Body of pancreas (tissue), 4 donors: ENCODE measurements at regions not wholly inside any gene's neighbourhood (a gene's known extent, or its start where the extent isn't known, plus 50 kb on each side); places are given as distances from the start of the nearest gene placed in this dataset.

ENCODE experiments used
- ATAC-seq: fragments of 150-250 bp; one replicate; pipeline ENCODE4 v1.9.1; 2016
- DNase-seq, 4 donors: peaks; one replicate each; pipeline ENCODE4 v3.0.0-alpha.2; 2019
- H3K27ac ChIP-seq, 4 donors: fragments of 200-600 bp; sonication (generic); 1 replicate in 3 of 4; 2 replicates in 1 of 4; pipeline versions ENCODE4 v1.5.1 to v1.6.1; 2016 to 2019; ENCODE audit warnings: mild to moderate bottlenecking in 1 of 4, mixed read lengths in 1 of 4, moderate library complexity in 1 of 4
- H3K27me3 ChIP-seq, 2 donors: fragments of 200-600 bp; sonication (generic); one replicate each; pipeline ENCODE4 v1.6.0; 2016; ENCODE audit warnings: mild to moderate bottlenecking in 1 of 2
- H3K36me3 ChIP-seq, 2 donors: fragments of 200-600 bp; sonication (generic); replicated peaks in 1 of 2; 2 replicates each; pipeline ENCODE4 v1.5.1; 2016; ENCODE audit warnings: low read depth in 2 of 2; ENCODE audit not compliant: insufficient read depth in 1 of 2
- H3K4me1 ChIP-seq: fragments of 200-600 bp; sonication (generic); one replicate; pipeline ENCODE4 v1.6.0; 2016
- H3K4me3 ChIP-seq, 2 donors: fragments of 200-600 bp; sonication (generic); 1 replicate in 1 of 2; 2 replicates in 1 of 2; pipeline ENCODE4 v1.5.1; 2016 to 2019
- H3K9me3 ChIP-seq, 3 donors: fragments of 200-600 bp; sonication (generic); 1 replicate in 2 of 3; 2 replicates in 1 of 3; pipeline ENCODE4 v1.5.1; 2016
- CTCF ChIP-seq, 7 experiments: fragments of 450-650 bp in 4 of 7; fragments of 200-600 bp in 3 of 7; sonication (generic) in 3 of 7; IDR thresholded peaks; one replicate each; pipeline ENCODE4 v1.5.1; 2016 to 2019; ENCODE audit warnings: antibody characterized with exemption in 7 of 7
- POLR2A ChIP-seq, 3 donors: fragments of 450-650 bp; IDR thresholded peaks; one replicate each; pipeline ENCODE4 v1.6.1; 2016; ENCODE audit warnings: antibody characterized with exemption in 3 of 3, mild to moderate bottlenecking in 2 of 3
- WGBS, 2 donors: methylation state at CpG; one replicate each; pipeline ENCODE4 v1.1.5; 2017; 5-methylcytosine and 5-hydroxymethylcytosine counted together
- intact Hi-C: fragments of 100-400 bp; cut with DNase I; formaldehyde crosslinking; loops from one replicate; pipeline ENCODE4 v1.15.1; 2023

- peaks cover 47% of the 10 kb centered on the region for H3K4me1 ChIP-seq
Measured at GRCh38 chr17:77307479-77308198, 166.9 kb downstream of the SEC14L1 start.

DNA sequence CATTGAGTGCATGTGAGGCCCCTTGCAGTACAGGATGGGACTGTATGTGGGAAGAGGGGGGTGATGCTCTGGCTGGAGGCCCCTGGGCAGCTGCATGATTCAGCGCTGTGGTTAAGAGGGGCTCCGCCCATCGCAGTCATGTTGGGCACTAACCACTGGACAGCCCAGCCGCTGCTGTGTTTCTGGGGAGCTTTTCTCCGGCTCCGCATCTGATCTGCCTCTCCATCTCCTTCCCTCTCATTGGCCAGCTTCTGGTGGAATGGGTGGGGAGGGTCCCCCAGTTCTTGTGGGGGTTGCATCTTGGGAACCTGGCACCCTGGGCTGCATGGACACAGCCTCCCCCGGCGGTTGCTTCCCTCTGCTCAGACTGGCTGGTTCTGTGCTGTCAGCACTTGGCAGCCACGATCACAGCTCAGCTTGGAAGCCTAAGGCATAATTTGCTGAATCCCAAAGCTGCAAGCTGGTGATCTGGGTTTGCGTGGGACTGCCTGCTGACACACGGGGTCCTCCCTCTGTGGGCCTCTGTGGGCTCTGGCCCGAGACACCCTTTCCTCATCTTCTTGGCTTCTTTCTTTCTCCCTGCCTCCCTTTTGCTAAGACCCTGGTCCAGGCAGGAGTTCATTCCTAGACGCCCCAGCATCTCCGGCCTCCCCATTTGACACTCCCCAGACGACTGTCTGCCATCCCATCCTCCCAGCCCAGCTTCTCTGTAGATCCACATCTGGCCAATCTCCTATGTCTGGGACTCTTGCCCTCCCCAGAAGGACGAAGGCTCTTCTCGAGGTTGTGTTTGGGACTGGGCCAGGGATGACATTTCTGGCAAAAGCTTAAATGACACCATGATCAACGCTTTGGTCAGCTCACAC, 168.3 kb downstream of the SEC14L1 start:
- H3K27ac ChIP-seq: no peak overlapping the region
- H3K9me3 ChIP-seq: no peaks in the 10 kb centered on the region
- intact Hi-C loops: no loop called here
- 82 to 86% methylated on average over 8 to 18 of the region's 18 CpGs for WGBS, 2 donors
- no peak overlapping the region for H3K4me3 ChIP-seq
- no peak for ATAC-seq
- no peaks in the 10 kb centered on the region for H3K27me3 ChIP-seq
- DNase-seq: peak in 1 of 4 donors; percentile 47
- H3K36me3 ChIP-seq: no peaks in the 10 kb centered on the region
- TF ChIP-seq CTCF (IDR thresholded peaks at IDR 0.05): no peak
- TF ChIP-seq POLR2A (IDR thresholded peaks at IDR 0.05): no peak
- H3K4me1 ChIP-seq: peaks cover 53% of the 10 kb centered on the region

More at GRCh38 chr17:77307479-77308198, 166.9 kb downstream of the SEC14L1 start:
- Histone ChIP-seq H3K27me3 (no peaks in the 10 kb centered on the region), H3K27ac (peak overlapping the region in 3 of 4 donors; percentile 23 to 77 (median 67)), H3K36me3 (no peaks in the 10 kb centered on the region), H3K9me3 (no peaks in the 10 kb centered on the region), H3K4me3 (no peak overlapping the region)
- ATAC-seq (no peak), DNase-seq (no peak)
- TF ChIP-seq POLR2A (IDR thresholded peaks at IDR 0.05): no peak
- TF ChIP-seq CTCF (IDR thresholded peaks at IDR 0.05): no peak
- intact Hi-C loops: no loop called here
- WGBS, 2 donors: 80 to 89% methylated on average over 7 to 12 of the region's 12 CpGs

- H3K36me3 ChIP-seq: no peaks in the 10 kb centered on the region
- H3K27me3 ChIP-seq: no peaks in the 10 kb centered on the region
- H3K27ac ChIP-seq: no peak overlapping the region
- DNase-seq: no peak
- WGBS, 2 donors: 87 to 91% methylated on average over 13 to 18 of the region's 19 CpGs
- H3K9me3 ChIP-seq: no peaks in the 10 kb centered on the region
- TF ChIP-seq POLR2A (IDR thresholded peaks at IDR 0.05) (no peak), CTCF (IDR thresholded peaks at IDR 0.05) (no peak)
- peaks cover 40% of the 10 kb centered on the region for H3K4me1 ChIP-seq
- H3K4me3 ChIP-seq: no peak overlapping the region
- ATAC-seq: no peak
- intact Hi-C loops: no loop called here
Measured at GRCh38 chr17:77310336-77310735, 169.6 kb downstream of the SEC14L1 start.

DNA sequence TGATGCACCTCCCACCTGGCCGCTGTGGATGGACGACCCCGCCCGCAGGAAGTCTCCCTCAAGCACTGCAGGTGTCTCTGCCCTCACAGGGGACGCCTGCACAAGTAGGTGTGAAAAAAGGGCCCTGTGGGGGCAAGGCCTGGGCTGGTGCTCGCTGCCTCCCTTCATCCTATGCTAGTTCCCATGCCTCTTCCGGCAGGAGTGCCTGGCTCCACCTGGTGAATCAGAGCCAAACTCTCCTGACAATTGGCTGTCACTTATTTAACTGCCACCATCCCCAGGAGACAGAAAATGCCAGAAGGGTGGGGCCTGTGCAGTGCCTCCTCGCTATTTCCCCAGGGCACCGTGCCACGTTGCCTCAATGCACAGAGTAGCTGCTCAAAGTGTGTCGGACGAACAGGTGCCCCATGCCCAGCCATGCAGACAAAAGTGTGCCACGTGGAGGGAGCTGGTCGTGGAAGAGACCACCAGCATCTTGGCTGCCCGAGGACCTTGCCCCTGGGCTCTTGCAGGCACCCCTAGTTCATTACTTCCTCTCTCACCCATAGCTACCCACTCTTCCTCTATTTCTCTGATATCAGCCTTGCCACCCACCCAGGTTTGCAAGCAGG, 170.7 kb downstream of the SEC14L1 start:
- Histone ChIP-seq H3K4me1 (peaks cover 31% of the 10 kb centered on the region), H3K27ac (no peak overlapping the region), H3K36me3 (no peaks in the 10 kb centered on the region), H3K4me3 (no peak overlapping the region), H3K27me3 (no peaks in the 10 kb centered on the region), H3K9me3 (no peaks in the 10 kb centered on the region)
- intact Hi-C loops: no loop called here
- TF ChIP-seq CTCF (IDR thresholded peaks at IDR 0.05): no peak
- no peak for TF ChIP-seq POLR2A (IDR thresholded peaks at IDR 0.05)
- ATAC-seq: no peak
- no peak for DNase-seq
- WGBS, 2 donors: 89 to 93% methylated on average over 10 to 14 of the region's 15 CpGs
